GM12891 (cell line): ENCODE measurements at regions not wholly inside any gene's neighbourhood (a gene's known extent, or its start where the extent isn't known, plus 50 kb on each side); places are given as distances from the start of the nearest gene placed in this dataset.

Experiments
- DNase-seq: peaks from one replicate; pipeline ENCODE4 v3.0.0; 2011; ENCODE audit warnings: low spot score; ENCODE audit not compliant: insufficient read length
- FAIRE-seq: peaks from 2 replicates; lab custom pipeline; 2011; peaks lifted over from hg19 to GRCh38; lab: Jason Lieb, UNC
- PAX5 ChIP-seq: IDR thresholded peaks from 2 replicates; pipeline ENCODE4 v1.6.1; 2011; ENCODE audit warnings: low read length, moderate library complexity, mild to moderate bottlenecking; ENCODE audit not compliant: insufficient read depth, severe bottlenecking
- POLR2A ChIP-seq: IDR thresholded peaks from 2 replicates; pipeline ENCODE4 v1.6.1; 2011; ENCODE audit warnings: low read depth, low read length, control low read depth
- POLR2AphosphoS5 ChIP-seq: IDR thresholded peaks from 2 replicates; pipeline ENCODE4 v1.6.1; 2011; ENCODE audit warnings: low read depth, low read length, control low read depth
- POU2F2 ChIP-seq: IDR thresholded peaks from 2 replicates; pipeline ENCODE4 v1.6.1; 2011; ENCODE audit warnings: low read depth, mild to moderate bottlenecking, control low read depth, low read length, moderate library complexity
- SPI1 ChIP-seq: IDR thresholded peaks from 2 replicates; pipeline ENCODE4 v1.6.1; 2011; ENCODE audit warnings: low read depth, low read length, control low read depth
- TAF1 ChIP-seq: IDR thresholded peaks from 2 replicates; pipeline ENCODE4 v1.6.1; 2011; ENCODE audit warnings: low read depth, low read length, control low read depth

- no peak for DNase-seq
- FAIRE-seq = no peak
- no peak for TF ChIP-seq POU2F2
- TF ChIP-seq SPI1 = no peak
These were observed 197.2 kb upstream of the NUDT4 start for GRCh38 chr12:93180566-93180965.

- FAIRE-seq (peak; percentile 55), DNase-seq (no peak)
- TF ChIP-seq POU2F2 (no peak), PAX5 (no peak), POLR2AphosphoS5 (no peak), SPI1 (no peak), TAF1 (no peak), POLR2A (no peak)
These were observed 196.2 kb upstream of the NUDT4 start for GRCh38 chr12:93181409-93181965.

- TF ChIP-seq POLR2A (no peak), POU2F2 (no peak), SPI1 (peak; percentile 93), PAX5 (no peak), POLR2AphosphoS5 (0 out of 2 replicates have a peak, but pooled peaks have one; percentile 23), TAF1 (peak; percentile 31; the same call in 1 of the 2 replicates)
- peak; percentile 81 for FAIRE-seq
- DNase-seq = peak; percentile 29
These were observed 193.6 kb upstream of the NUDT4 start for GRCh38 chr12:93183940-93184671.

GRCh38 chr12:93184672-93185368, 192.9 kb upstream of the NUDT4 start:
- TF ChIP-seq PAX5 (no peak), SPI1 (no peak), POLR2AphosphoS5 (no peak), TAF1 (no peak), POU2F2 (no peak), POLR2A (no peak)
- DNase-seq (no peak), FAIRE-seq (no peak)

DNA sequence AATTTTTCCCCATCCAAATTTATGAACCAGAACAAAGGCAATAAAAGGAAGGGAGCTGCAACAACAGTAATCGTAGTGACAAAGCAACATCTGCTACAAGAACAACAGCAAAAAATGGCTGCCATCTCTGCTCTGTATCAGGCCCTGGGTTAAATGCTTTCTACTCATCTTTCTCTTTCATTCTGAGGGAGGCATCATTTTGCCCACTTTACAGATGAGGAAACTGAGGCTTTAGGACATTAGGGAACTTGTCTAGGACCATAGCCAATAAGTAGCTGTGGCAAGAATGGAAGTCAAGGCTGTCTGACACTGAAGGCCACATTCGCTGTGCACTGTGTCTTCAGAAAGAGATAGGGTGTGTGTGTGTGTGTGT, 192.4 kb upstream of the NUDT4 start:
- FAIRE-seq = no peak
- TF ChIP-seq PAX5 (no peak), SPI1 (no peak)

DNA sequence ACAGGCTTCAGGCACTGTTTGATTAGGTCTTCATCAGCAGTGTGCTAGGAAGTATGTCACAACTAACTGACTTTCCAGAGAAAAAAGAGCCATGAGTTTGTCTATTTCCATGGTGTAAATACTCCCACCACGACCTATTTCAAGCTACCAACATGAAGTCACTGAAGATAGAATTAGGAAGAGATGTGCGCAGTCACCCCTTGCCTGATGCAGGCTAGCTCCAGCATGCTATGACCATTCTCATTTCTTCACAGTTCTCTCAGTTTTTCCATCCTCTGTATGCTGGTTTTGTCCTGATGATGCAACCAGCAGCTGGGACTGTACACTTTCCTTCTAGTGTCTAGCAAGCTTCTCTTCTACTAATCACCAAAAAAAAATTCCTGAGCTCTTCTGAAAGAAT, 191.6 kb upstream of the NUDT4 start:
- DNase-seq = no peak
- no peak for TF ChIP-seq POU2F2
- no peak for TF ChIP-seq TAF1
- no peak for TF ChIP-seq PAX5
- TF ChIP-seq POLR2AphosphoS5 = no peak
- TF ChIP-seq SPI1 = no peak
- no peak for TF ChIP-seq POLR2A
- FAIRE-seq = no peak

More for the DNA sequence above, 192.4 kb upstream of the NUDT4 start:
- DNase-seq = no peak

GRCh38 chr12:93186621-93187020, 191.1 kb upstream of the NUDT4 start:
- no peak for TF ChIP-seq POU2F2
- no peak for TF ChIP-seq POLR2AphosphoS5
- TF ChIP-seq SPI1 = no peak
- no peak for TF ChIP-seq PAX5
- TF ChIP-seq TAF1 = no peak
- no peak for TF ChIP-seq POLR2A

DNA sequence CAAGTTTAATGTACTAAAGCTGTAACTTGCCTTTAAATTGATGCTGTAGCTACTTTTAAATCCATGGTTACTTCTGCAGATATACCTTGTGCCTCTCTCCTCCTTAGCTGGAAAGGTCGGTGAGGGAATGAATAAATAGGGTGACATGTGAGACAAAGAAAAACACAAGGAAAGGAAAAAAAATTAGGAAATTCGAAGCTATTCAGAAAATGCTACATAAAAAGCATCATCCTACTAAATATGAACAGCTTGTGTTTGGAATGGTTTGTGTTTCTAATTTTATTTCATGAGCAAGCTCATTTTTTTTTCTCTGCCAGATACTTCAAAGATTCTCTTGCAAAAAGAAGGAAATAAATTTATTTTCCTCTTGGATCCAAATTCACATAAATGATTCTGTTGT, 186.3 kb upstream of the NUDT4 start:
- TF ChIP-seq SPI1 (no peak), POLR2A (no peak), TAF1 (no peak), PAX5 (no peak), POLR2AphosphoS5 (no peak), POU2F2 (no peak)
- no peak for FAIRE-seq
- no peak for DNase-seq

More at GRCh38 chr12:93186621-93187020, 191.1 kb upstream of the NUDT4 start:
- DNase-seq = no peak
- FAIRE-seq = no peak

DNA sequence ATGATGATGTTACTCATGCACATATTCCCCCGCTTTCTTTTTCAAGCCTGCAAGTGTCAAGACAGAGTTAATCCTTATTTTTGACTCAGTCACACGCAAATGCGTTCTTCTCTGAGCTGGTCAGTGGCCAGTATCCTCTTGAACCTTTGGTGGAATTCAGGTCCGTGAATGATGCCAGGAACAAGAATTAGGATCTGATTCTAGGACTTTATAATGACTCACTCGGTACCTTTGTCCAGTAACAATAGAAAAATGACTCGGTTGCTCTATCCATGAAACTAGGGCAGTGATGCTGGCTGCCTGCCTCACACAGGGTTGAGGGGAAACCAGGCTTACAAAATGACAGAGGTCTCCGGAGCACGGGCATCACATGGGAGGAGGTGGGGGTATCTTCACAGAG, 185.8 kb upstream of the NUDT4 start:
- FAIRE-seq = no peak
- DNase-seq = no peak
- no peak for TF ChIP-seq TAF1
- TF ChIP-seq SPI1 = no peak
- no peak for TF ChIP-seq PAX5
- no peak for TF ChIP-seq POLR2A
- TF ChIP-seq POLR2AphosphoS5 = no peak
- TF ChIP-seq POU2F2 = no peak

DNA sequence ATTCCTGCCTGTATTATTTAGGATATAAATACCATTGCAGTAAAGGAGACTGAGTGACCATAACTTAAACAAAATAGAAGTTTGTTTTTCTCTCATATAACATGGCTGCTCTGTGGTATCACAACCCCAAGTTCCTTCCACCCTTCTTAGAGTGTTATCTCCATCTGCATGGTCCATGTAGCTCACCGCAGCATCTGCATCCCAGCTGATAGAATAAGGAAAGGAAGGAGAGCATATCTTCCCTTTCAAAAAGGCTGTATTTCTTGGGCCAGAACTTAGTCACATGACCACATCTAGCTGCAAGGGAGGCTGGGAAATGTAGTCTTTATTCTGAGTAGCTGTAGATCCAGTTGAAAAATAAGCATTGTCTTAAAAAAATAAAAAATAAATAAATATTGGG, 184.8 kb upstream of the NUDT4 start:
- no peak for FAIRE-seq
- no peak for DNase-seq
- TF ChIP-seq POU2F2 (no peak), POLR2A (no peak), SPI1 (no peak), TAF1 (no peak), POLR2AphosphoS5 (no peak), PAX5 (no peak)
